Spleen (tissue), 7 donors: ENCODE measurements at regions not wholly inside any gene's neighbourhood (a gene's known extent, or its start where the extent isn't known, plus 50 kb on each side); places are given as distances from the start of the nearest gene placed in this dataset.

Source experiments
- CTCF ChIP-seq, 11 experiments: fragments of 200-600 bp in 7 of 11; fragments of 450-650 bp in 4 of 11; sonication (generic) in 4 of 11; IDR thresholded peaks in 8 of 11; conservative IDR thresholded peaks in 3 of 11; 1 replicate in 7 of 11; 2 replicates in 4 of 11; pipeline versions ENCODE4 v1.4.0 to v1.8.0; 2016 to 2021; ENCODE audit warnings: antibody characterized with exemption in 11 of 11, inconsistent platforms in 4 of 11, mild to moderate bottlenecking in 1 of 11
- POLR2A ChIP-seq, 3 donors: fragments of 450-650 bp; IDR thresholded peaks; one replicate each; pipeline ENCODE4 v1.5.1; 2017; ENCODE audit warnings: antibody characterized with exemption in 3 of 3, mild to moderate bottlenecking in 1 of 3
- donor health status: DM: no; HTN: no; CAD: no; lungs with moderate emphysema.
- donor health status: DM: no; HTN: no; CAD: no.
- donor health status: DM: no; HTN: no; CAD: no.

- TF ChIP-seq POLR2A (IDR thresholded peaks at IDR 0.05) (no peak), CTCF (IDR thresholded peaks at IDR 0.05 in 8 of 11, conservative IDR thresholded peaks at IDR 0.05 in 3 of 11) (peak in 5 of 11 experiments; percentile 23 to 57 (median 47))
These were observed 74.5 kb downstream of the INSIG1 start for GRCh38 chr7:155371884-155372781.
